Endothelial cell of umbilical vein (primary cell): ENCODE measurements at regions not wholly inside any gene's neighbourhood (a gene's known extent, or its start where the extent isn't known, plus 50 kb on each side); places are given as distances from the start of the nearest gene placed in this dataset.

Experiments
- BruUV-seq: library from RNA; stranded (reverse); fragments of 400-500 nt; replicated peaks from 2 replicates; lab custom pipeline; 2021; lab: Mats Ljungman, UMichigan
- CTCF ChIA-PET: fragments of 300-600, 350-600 bp; sonication (Branson Sonifier 250); formaldehyde crosslinking; loops from one replicate; lab custom pipeline; 2021; ENCODE audit warnings: antibody characterized with exemption, inconsistent platforms; lab: Charles Lee
- POLR2A ChIA-PET: fragments of 300-600, 350-600 bp; sonication (Branson Sonifier 250); formaldehyde crosslinking; loops from one replicate; lab custom pipeline; 2021; ENCODE audit warnings: antibody characterized with exemption, inconsistent platforms; lab: Charles Lee
- DNase-seq: peaks from one replicate; pipeline ENCODE4 v3.0.0-alpha.2; 2011; ENCODE audit warnings: low read depth, low spot score
- FAIRE-seq: peaks from 2 replicates; lab custom pipeline; 2011; peaks lifted over from hg19 to GRCh38; lab: Jason Lieb, UNC
- H2AFZ ChIP-seq: 2 replicates; pipeline ENCODE4 v1.6.0; 2012; ENCODE audit warnings: low read depth, low read length, control low read depth, inconsistent platforms
- H3K27ac ChIP-seq: 2 replicates; pipeline ENCODE4 v1.5.1; 2011; ENCODE audit warnings: low read depth, mild to moderate bottlenecking, control low read depth, low read length, moderate library complexity; ENCODE audit not compliant: insufficient read depth
- H3K27me3 ChIP-seq, 2 experiments: 2 replicates each; pipeline versions ENCODE4 v1.6.0 to v1.6.1; 2011; ENCODE audit warnings: low read length in 2 of 2, mixed read lengths in 1 of 2; ENCODE audit not compliant: control insufficient read depth in 2 of 2, insufficient read depth in 2 of 2
- H3K36me3 ChIP-seq, 2 experiments: 2 replicates in 1 of 2; 3 replicates in 1 of 2; pipeline ENCODE4 v1.5.1; 2011; ENCODE audit warnings: low read length in 2 of 2, mild to moderate bottlenecking in 1 of 2, moderate library complexity in 1 of 2; ENCODE audit not compliant: control insufficient read depth in 2 of 2, insufficient read depth in 2 of 2; ENCODE audit errors: extremely low read depth in 1 of 2
- H3K4me1 ChIP-seq: 3 replicates; pipeline ENCODE4 v1.5.1; 2011; ENCODE audit warnings: mild to moderate bottlenecking, low read length; ENCODE audit not compliant: control insufficient read depth, insufficient read depth; ENCODE audit errors: extremely low read depth
- H3K4me2 ChIP-seq: 2 replicates; pipeline ENCODE4 v1.6.1; 2011; ENCODE audit warnings: low read length, control low read depth, mixed read lengths; ENCODE audit not compliant: insufficient read depth
- H3K4me3 ChIP-seq, 3 experiments: fragments of 200-600 bp in 1 of 3; sonication (generic), shearing (Covaris generic) in 1 of 3; replicated peaks in 1 of 3; 2 replicates each; pipeline ENCODE4 v1.5.1; 2011 to 2016; ENCODE audit warnings: control low read depth in 3 of 3, low read length in 3 of 3, mild to moderate bottlenecking in 2 of 3, inconsistent platforms in 1 of 3, low read depth in 1 of 3, moderate library complexity in 1 of 3; ENCODE audit not compliant: insufficient read depth in 1 of 3
- H3K79me2 ChIP-seq: 2 replicates; pipeline ENCODE4 v1.6.0; 2012; ENCODE audit warnings: low read length, inconsistent platforms; ENCODE audit not compliant: control insufficient read depth, insufficient read depth
- H3K9ac ChIP-seq: replicated peaks from 2 replicates; pipeline ENCODE3; 2011; ENCODE audit warnings: low read length, control low read depth; ENCODE audit not compliant: insufficient read depth; ENCODE audit errors: extremely low read depth
- H3K9me1 ChIP-seq: replicated peaks from 3 replicates; pipeline ENCODE4 v1.6.0; 2011; ENCODE audit warnings: mild to moderate bottlenecking, low read length; ENCODE audit not compliant: control insufficient read depth, insufficient read depth; ENCODE audit errors: extremely low read depth
- H3K9me3 ChIP-seq: replicated peaks from 2 replicates; pipeline ENCODE4 v1.5.1; 2012; ENCODE audit warnings: low read length, inconsistent platforms; ENCODE audit not compliant: control insufficient read depth, insufficient read depth
- H4K20me1 ChIP-seq: replicated peaks from 2 replicates; pipeline ENCODE3; 2011; ENCODE audit warnings: mild to moderate bottlenecking, low read length; ENCODE audit not compliant: control insufficient read depth, insufficient read depth; ENCODE audit errors: extremely low read depth
- CTCF ChIP-seq, 2 donors: IDR thresholded peaks; 1 replicate in 1 of 2; 2 replicates in 1 of 2; pipeline ENCODE4 v1.5.1; 2011; ENCODE audit warnings: low read length in 2 of 2, mild to moderate bottlenecking in 2 of 2, moderate library complexity in 2 of 2, control low read depth in 1 of 2, inconsistent platforms in 1 of 2, low read depth in 1 of 2; ENCODE audit not compliant: insufficient read depth in 1 of 2; ENCODE audit errors: extremely low read depth in 1 of 2
- EZH2 ChIP-seq: IDR thresholded peaks from 2 replicates; pipeline ENCODE4 v1.6.1; 2012; ENCODE audit warnings: borderline replicate concordance, low read depth, mild to moderate bottlenecking, moderate library complexity, low read length, inconsistent platforms; ENCODE audit not compliant: severe bottlenecking
- FOS ChIP-seq: IDR thresholded peaks from 2 replicates; pipeline ENCODE4 v1.6.1; 2011; ENCODE audit warnings: mild to moderate bottlenecking, low read length, moderate library complexity, borderline replicate concordance; ENCODE audit not compliant: insufficient read depth
- GATA2 ChIP-seq: IDR thresholded peaks from 2 replicates; pipeline ENCODE4 v1.7.0; 2011; ENCODE audit warnings: low read depth, mild to moderate bottlenecking, moderate library complexity, mixed read lengths, low read length; ENCODE audit not compliant: insufficient read length, insufficient read depth
- JUN ChIP-seq: IDR thresholded peaks from 2 replicates; pipeline ENCODE4 v1.6.1; 2011; ENCODE audit warnings: borderline replicate concordance, low read depth; ENCODE audit not compliant: insufficient read length, insufficient read depth
- MAX ChIP-seq: IDR thresholded peaks from 2 replicates; pipeline ENCODE4 v1.6.1; 2011; ENCODE audit not compliant: insufficient read depth, insufficient read length
- MYC ChIP-seq: IDR thresholded peaks from one replicate; pipeline ENCODE4 v1.6.1; 2011; ENCODE audit warnings: mild to moderate bottlenecking, low read depth, low read length
- POLR2A ChIP-seq: IDR thresholded peaks from 2 replicates; pipeline ENCODE4 v1.6.1; 2012; ENCODE audit warnings: low read depth, mild to moderate bottlenecking, control low read depth, low read length
- POLR2AphosphoS5 ChIP-seq: IDR thresholded peaks from 2 replicates; pipeline ENCODE4 v1.6.1; 2012; ENCODE audit warnings: low read depth, mild to moderate bottlenecking, control low read depth, low read length, moderate library complexity; ENCODE audit not compliant: insufficient read depth
- dilution Hi-C: fragments of 300-500 bp; cut with MboI; formaldehyde crosslinking; loops from one replicate; pipeline ENCODE4 v1.15.0; 2019; ENCODE audit warnings: low sequenced_read_pairs; ENCODE audit not compliant: extremely low pct_ligation_motif_present
- intact Hi-C: fragments of 100-400 bp; cut with micrococcal nuclease; formaldehyde crosslinking; loops from one replicate; pipeline ENCODE4 v1.10.0; 2022

- intact Hi-C loops: no loop called here
- no peak overlapping the region for H3K4me3 ChIP-seq
- no peaks in the 10 kb centered on the region for H3K9me3 ChIP-seq
- no TSS peak for BruUV-seq
- H3K27me3 ChIP-seq: no peaks in the 10 kb centered on the region
- CTCF ChIA-PET: interaction anchor here (0.6 to 1.3 kb wide), 4 partner anchors 26 to 535 kb away, joined by 3 to 4 read pairs (median 3); no protein-coding TSS in a partner anchor
- POLR2A ChIA-PET: no interaction called here
- H3K36me3 ChIP-seq: no peaks in the 10 kb centered on the region
- FAIRE-seq: no peak
- H3K4me2 ChIP-seq: no peak overlapping the region
- H3K27ac ChIP-seq: no peak overlapping the region
- H2AFZ ChIP-seq: no peak overlapping the region
- H3K4me1 ChIP-seq: no peaks in the 10 kb centered on the region
- no peak for TF ChIP-seq GATA2
- TF ChIP-seq FOS: no peak
- TF ChIP-seq MYC: no peak
- TF ChIP-seq EZH2: no peak
- TF ChIP-seq POLR2AphosphoS5: no peak
- TF ChIP-seq MAX: no peak
- TF ChIP-seq JUN: no peak
- no peak for TF ChIP-seq POLR2A
- TF ChIP-seq CTCF (IDR thresholded peaks at IDR 0.05; ENCODE audit: extremely low read depth in 1 of 2, insufficient read depth in 1 of 2, low read depth in 1 of 2, low read length in 2 of 2): no peak
- H3K79me2 ChIP-seq: no peaks in the 10 kb centered on the region
- no peaks in the 10 kb centered on the region for H4K20me1 ChIP-seq
- DNase-seq: no peak
- H3K9me1 ChIP-seq: no peaks in the 10 kb centered on the region
- dilution Hi-C loops: no loop called here
- H3K9ac ChIP-seq: no peak overlapping the region
These were observed 72.8 kb upstream of the FGGY start for GRCh38 chr1:59223989-59224634.
